ENCODE measurements at regions not wholly inside any gene's neighbourhood (a gene's known extent, or its start where the extent isn't known, plus 50 kb on each side); places are given as distances from the start of the nearest gene placed in this dataset.

DNA sequence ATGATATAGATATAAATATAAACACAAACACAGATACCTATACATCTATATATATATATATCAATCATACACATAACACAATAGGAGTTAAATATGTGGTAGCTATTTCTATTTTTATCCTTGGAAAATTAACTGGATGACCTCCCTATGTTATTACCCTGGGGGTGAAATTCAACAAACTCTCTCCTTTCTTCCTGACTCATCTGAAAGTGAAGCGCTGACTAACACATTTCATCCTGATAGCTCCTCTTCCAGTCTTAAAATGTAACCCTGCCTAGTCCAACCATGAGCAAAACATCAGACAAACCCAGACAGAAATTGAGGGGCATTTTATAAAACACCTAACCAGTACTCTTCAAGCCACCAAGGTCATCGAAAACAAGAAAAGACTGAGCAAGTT is 220.6 kb upstream of the ISX start:
- no peaks in the 10 kb centered on the region for H3K9me3 ChIP-seq (ENCODE audit: low read depth, low read length)
- no peak overlapping the region for H3K4me3 ChIP-seq
- no peaks in the 10 kb centered on the region for H3K36me3 ChIP-seq (ENCODE audit: insufficient read depth, low read length)
- no peak overlapping the region for H3K27ac ChIP-seq
- H3K9ac ChIP-seq (ENCODE audit: insufficient read length): no peak overlapping the region
- no peak for DNase-seq (ENCODE audit: low read depth, low spot score)
- TF ChIP-seq FOXP2 (optimal IDR thresholded peaks at IDR 0.05; ENCODE audit: control extremely low read depth, extremely low read length, insufficient read depth) (no peak), EZH2 (IDR thresholded peaks at IDR 0.05) (no peak), POLR2AphosphoS5 (IDR thresholded peaks at IDR 0.05; ENCODE audit: borderline replicate concordance, low read depth, low read length) (no peak)

DNA sequence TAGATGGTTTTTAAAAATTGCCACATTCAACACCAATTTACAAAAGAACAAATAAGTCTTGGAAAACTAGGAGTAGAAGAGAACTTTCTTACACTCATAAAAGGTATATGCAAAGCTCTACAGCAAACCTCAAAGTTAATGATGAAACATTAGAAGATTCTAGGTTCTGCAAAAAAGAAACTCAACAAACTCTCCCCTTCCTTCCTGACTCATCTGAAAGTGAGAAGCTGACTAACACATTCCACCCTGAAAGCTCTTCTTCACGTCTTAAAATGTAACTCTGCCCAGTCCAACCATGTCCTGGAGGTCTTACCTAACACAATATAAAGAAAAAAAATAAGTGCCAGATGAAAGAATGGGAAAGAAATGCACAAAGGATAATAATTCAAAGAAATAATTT is 218.9 kb upstream of the ISX start:
- Histone ChIP-seq H3K36me3 (ENCODE audit: insufficient read depth, low read length) (no peaks in the 10 kb centered on the region), H3K9me3 (ENCODE audit: low read depth, low read length) (no peaks in the 10 kb centered on the region), H3K4me3 (no peak overlapping the region), H3K27ac (no peak overlapping the region), H3K9ac (ENCODE audit: insufficient read length) (no peak overlapping the region)
- no peak for DNase-seq (ENCODE audit: low read depth, low spot score)
- TF ChIP-seq EZH2 (IDR thresholded peaks at IDR 0.05): no peak
- no peak for TF ChIP-seq POLR2AphosphoS5 (IDR thresholded peaks at IDR 0.05; ENCODE audit: borderline replicate concordance, low read depth, low read length)
- TF ChIP-seq FOXP2 (optimal IDR thresholded peaks at IDR 0.05; ENCODE audit: control extremely low read depth, extremely low read length, insufficient read depth): no peak

DNA sequence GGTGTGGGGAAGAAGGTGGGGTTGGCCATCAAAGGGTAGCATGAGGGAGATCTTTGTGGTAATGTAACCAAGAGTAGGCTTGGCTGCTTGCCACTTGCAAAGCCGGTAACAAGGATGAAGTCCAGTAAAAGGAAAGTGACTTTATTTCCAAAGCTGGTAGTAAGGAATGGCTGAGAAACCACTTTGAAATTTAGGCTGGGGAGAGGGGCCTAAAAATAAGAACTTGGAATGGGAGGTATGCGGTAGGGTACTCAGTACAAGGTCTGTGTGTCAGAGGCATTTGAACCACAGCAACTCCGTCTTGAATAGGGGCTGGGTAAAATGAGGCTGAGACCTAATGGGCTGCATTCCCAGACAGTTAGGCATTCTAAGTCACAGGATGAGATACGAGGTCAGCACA is 216.0 kb upstream of the ISX start:
- no peaks in the 10 kb centered on the region for H3K9me3 ChIP-seq (ENCODE audit: low read depth, low read length)
- no peak for DNase-seq (ENCODE audit: low read depth, low spot score)

DNA sequence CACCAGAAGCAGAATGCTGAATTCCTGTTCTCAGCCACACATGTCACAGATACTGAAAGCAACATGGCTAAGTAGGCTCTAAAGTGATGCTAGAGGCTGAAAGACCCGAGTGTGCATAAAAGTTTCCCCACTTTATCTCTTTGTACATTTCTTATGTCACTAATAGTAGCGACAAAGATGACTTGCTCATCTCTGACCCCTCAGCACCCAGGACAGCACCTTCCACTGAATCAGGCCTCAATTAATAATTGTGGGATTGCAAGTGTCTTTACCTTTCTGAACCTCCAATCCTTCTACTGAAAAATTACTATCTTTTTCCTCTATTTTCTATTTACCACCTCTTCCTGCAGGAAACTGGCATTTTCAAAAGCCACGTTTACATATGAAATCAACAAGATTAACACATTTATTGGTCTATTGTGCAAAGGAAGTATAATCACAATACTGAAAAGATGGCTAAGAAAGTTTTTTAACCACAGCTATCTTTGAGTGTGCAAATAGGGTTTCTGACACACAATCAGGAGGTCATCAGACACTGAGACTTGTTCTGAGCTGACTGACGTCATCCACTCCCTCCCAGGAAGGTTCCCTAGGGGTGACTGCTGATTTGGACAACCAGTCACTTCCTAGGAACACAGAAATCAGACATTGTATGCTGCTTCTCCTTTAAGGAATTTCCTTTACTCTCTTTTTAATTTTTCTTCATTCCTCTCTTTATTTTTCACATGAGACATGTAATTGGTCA is 213.9 kb upstream of the ISX start:
- Histone ChIP-seq H3K9me3 (ENCODE audit: low read depth, low read length) (no peaks in the 10 kb centered on the region), H3K27ac (no peak overlapping the region), H3K4me3 (no peak overlapping the region), H3K9ac (ENCODE audit: insufficient read length) (no peak overlapping the region), H3K36me3 (ENCODE audit: insufficient read depth, low read length) (no peaks in the 10 kb centered on the region)
- DNase-seq (ENCODE audit: low read depth, low spot score): no peak
- no peak for TF ChIP-seq FOXP2 (optimal IDR thresholded peaks at IDR 0.05; ENCODE audit: control extremely low read depth, extremely low read length, insufficient read depth)
- TF ChIP-seq EZH2 (IDR thresholded peaks at IDR 0.05): no peak
- no peak for TF ChIP-seq POLR2AphosphoS5 (IDR thresholded peaks at IDR 0.05; ENCODE audit: borderline replicate concordance, low read depth, low read length)

More for the DNA sequence above, 216.0 kb upstream of the ISX start:
- Histone ChIP-seq H3K27ac (no peak overlapping the region), H3K36me3 (ENCODE audit: insufficient read depth, low read length) (no peaks in the 10 kb centered on the region), H3K4me3 (no peak overlapping the region), H3K9ac (ENCODE audit: insufficient read length) (no peak overlapping the region)
- TF ChIP-seq EZH2 (IDR thresholded peaks at IDR 0.05) (no peak), POLR2AphosphoS5 (IDR thresholded peaks at IDR 0.05; ENCODE audit: borderline replicate concordance, low read depth, low read length) (no peak), FOXP2 (optimal IDR thresholded peaks at IDR 0.05; ENCODE audit: control extremely low read depth, extremely low read length, insufficient read depth) (no peak)

DNA sequence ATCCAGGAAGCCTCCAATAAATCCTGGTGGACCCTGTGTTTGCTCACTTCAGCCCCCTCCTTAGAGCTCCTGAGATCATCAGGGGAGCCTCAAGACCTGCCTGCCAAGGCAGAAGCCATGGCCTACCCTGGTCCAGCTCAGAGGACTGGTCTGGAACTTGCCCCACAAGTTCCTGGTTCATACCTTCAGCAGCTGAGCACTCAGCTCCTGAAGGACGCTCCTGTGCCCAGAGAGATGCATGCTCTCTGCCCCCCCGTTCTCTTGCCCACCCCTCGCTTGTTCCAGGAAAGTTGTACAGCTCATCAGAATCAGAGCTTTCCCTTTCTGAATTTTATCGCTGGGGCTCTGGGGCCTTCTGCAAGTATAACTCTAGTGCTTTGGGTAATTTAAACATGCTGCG is 210.5 kb upstream of the ISX start:
- Histone ChIP-seq H3K4me3 (no peak overlapping the region), H3K27ac (no peak overlapping the region), H3K9ac (ENCODE audit: insufficient read length) (no peak overlapping the region), H3K36me3 (ENCODE audit: insufficient read depth, low read length) (no peaks in the 10 kb centered on the region), H3K9me3 (ENCODE audit: low read depth, low read length) (no peaks in the 10 kb centered on the region)
- no peak for TF ChIP-seq EZH2 (IDR thresholded peaks at IDR 0.05)
- TF ChIP-seq FOXP2 (optimal IDR thresholded peaks at IDR 0.05; ENCODE audit: control extremely low read depth, extremely low read length, insufficient read depth): no peak
- TF ChIP-seq POLR2AphosphoS5 (IDR thresholded peaks at IDR 0.05; ENCODE audit: borderline replicate concordance, low read depth, low read length): no peak
- DNase-seq (ENCODE audit: low read depth, low spot score): no peak

DNA sequence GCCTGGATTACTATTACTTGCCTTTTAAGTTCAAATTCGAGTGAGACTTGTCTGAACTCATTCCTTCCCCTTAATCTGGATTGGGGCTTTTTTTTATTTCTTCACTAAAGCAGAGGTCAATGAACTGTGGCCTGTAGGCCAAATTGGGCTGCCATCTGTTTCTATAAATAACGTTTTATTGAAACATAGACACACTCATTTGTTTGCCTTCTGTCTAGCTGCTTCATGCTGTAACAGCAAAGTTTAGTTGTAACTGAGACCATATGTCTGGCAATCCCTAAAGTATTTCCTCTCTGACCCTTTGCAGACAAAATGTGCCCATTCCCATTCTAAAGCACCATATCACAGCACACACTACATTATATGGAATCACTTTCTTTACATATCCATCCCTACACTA is 207.9 kb upstream of the ISX start:
- H3K9ac ChIP-seq (ENCODE audit: insufficient read length): no peak overlapping the region
- no peak overlapping the region for H3K27ac ChIP-seq
- H3K36me3 ChIP-seq (ENCODE audit: insufficient read depth, low read length): no peaks in the 10 kb centered on the region
- TF ChIP-seq EZH2 (IDR thresholded peaks at IDR 0.05) (no peak), FOXP2 (optimal IDR thresholded peaks at IDR 0.05; ENCODE audit: control extremely low read depth, extremely low read length, insufficient read depth) (no peak), POLR2AphosphoS5 (IDR thresholded peaks at IDR 0.05; ENCODE audit: borderline replicate concordance, low read depth, low read length) (no peak)
- no peak overlapping the region for H3K4me3 ChIP-seq
- no peak for DNase-seq (ENCODE audit: low read depth, low spot score)
- no peaks in the 10 kb centered on the region for H3K9me3 ChIP-seq (ENCODE audit: low read depth, low read length)

DNA sequence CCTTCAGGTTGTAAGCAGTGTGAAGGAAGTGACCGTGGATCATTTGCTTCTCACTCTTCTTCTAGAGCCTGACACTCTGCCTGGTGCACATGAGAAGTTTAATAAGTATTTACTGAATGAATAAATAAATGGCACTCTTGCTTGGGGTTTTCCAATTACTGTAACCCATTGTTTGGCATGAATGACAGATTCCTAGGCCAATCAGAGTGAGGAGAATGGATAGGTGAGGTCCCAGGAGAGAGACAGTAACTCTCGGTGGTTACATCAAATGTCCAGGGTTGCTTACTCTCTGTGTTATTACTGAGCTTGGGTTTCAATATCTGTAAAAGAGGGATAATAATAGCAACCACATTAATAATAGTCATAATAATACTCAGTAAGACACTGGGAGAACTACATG is 204.2 kb upstream of the ISX start:
- Histone ChIP-seq H3K4me3 (no peak overlapping the region), H3K9me3 (ENCODE audit: low read depth, low read length) (no peaks in the 10 kb centered on the region), H3K27ac (no peak overlapping the region), H3K9ac (ENCODE audit: insufficient read length) (no peak overlapping the region), H3K36me3 (ENCODE audit: insufficient read depth, low read length) (no peaks in the 10 kb centered on the region)
- TF ChIP-seq POLR2AphosphoS5 (IDR thresholded peaks at IDR 0.05; ENCODE audit: borderline replicate concordance, low read depth, low read length): no peak
- TF ChIP-seq FOXP2 (optimal IDR thresholded peaks at IDR 0.05; ENCODE audit: control extremely low read depth, extremely low read length, insufficient read depth): no peak
- TF ChIP-seq EZH2 (IDR thresholded peaks at IDR 0.05): no peak
- DNase-seq (ENCODE audit: low read depth, low spot score): no peak

DNA sequence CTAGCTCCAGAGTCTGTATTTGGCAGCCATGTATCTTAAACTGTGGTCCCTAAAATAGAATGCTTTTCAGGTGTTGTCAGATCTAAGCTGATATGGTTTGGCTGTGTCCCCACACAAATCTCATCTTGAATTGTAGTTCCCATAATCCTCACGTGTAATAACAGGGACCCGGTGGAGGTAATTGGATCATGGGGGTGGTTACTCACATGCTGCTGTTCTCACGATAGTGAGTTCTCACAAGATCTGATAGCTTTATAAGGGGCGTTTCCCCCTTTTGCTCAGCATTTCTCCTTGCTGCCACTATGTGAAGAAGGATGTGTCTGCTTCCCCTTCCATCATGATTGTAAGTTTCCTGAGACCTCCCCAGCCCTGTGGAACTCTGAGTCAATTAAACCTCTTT is 199.9 kb upstream of the ISX start:
- no peak for TF ChIP-seq POLR2AphosphoS5 (IDR thresholded peaks at IDR 0.05; ENCODE audit: borderline replicate concordance, low read depth, low read length)
- TF ChIP-seq FOXP2 (optimal IDR thresholded peaks at IDR 0.05; ENCODE audit: control extremely low read depth, extremely low read length, insufficient read depth): no peak
- no peak for TF ChIP-seq EZH2 (IDR thresholded peaks at IDR 0.05)
- no peak overlapping the region for H3K4me3 ChIP-seq
- H3K9ac ChIP-seq (ENCODE audit: insufficient read length): no peak overlapping the region
- no peak for DNase-seq (ENCODE audit: low read depth, low spot score)
- H3K27ac ChIP-seq: no peak overlapping the region
- no peaks in the 10 kb centered on the region for H3K9me3 ChIP-seq (ENCODE audit: low read depth, low read length)
- H3K36me3 ChIP-seq (ENCODE audit: insufficient read depth, low read length): no peaks in the 10 kb centered on the region

Data from SK-N-MC (cell line).